Endothelial cell of umbilical vein (primary cell): ENCODE measurements at regions not wholly inside any gene's neighbourhood (a gene's known extent, or its start where the extent isn't known, plus 50 kb on each side); places are given as distances from the start of the nearest gene placed in this dataset.

Experiments
- BruUV-seq: library from RNA; stranded (reverse); fragments of 400-500 nt; replicated peaks from 2 replicates; lab custom pipeline; 2021; lab: Mats Ljungman, UMichigan
- CTCF ChIA-PET: fragments of 300-600, 350-600 bp; sonication (Branson Sonifier 250); formaldehyde crosslinking; loops from one replicate; lab custom pipeline; 2021; ENCODE audit warnings: antibody characterized with exemption, inconsistent platforms; lab: Charles Lee
- POLR2A ChIA-PET: fragments of 300-600, 350-600 bp; sonication (Branson Sonifier 250); formaldehyde crosslinking; loops from one replicate; lab custom pipeline; 2021; ENCODE audit warnings: antibody characterized with exemption, inconsistent platforms; lab: Charles Lee
- DNase-seq: peaks from one replicate; pipeline ENCODE4 v3.0.0-alpha.2; 2011; ENCODE audit warnings: low read depth, low spot score
- FAIRE-seq: peaks from 2 replicates; lab custom pipeline; 2011; peaks lifted over from hg19 to GRCh38; lab: Jason Lieb, UNC
- H2AFZ ChIP-seq: 2 replicates; pipeline ENCODE4 v1.6.0; 2012; ENCODE audit warnings: low read depth, low read length, control low read depth, inconsistent platforms
- H3K27ac ChIP-seq: 2 replicates; pipeline ENCODE4 v1.5.1; 2011; ENCODE audit warnings: low read depth, mild to moderate bottlenecking, control low read depth, low read length, moderate library complexity; ENCODE audit not compliant: insufficient read depth
- H3K27me3 ChIP-seq, 2 experiments: 2 replicates each; pipeline versions ENCODE4 v1.6.0 to v1.6.1; 2011; ENCODE audit warnings: low read length in 2 of 2, mixed read lengths in 1 of 2; ENCODE audit not compliant: control insufficient read depth in 2 of 2, insufficient read depth in 2 of 2
- H3K36me3 ChIP-seq, 2 experiments: 2 replicates in 1 of 2; 3 replicates in 1 of 2; pipeline ENCODE4 v1.5.1; 2011; ENCODE audit warnings: low read length in 2 of 2, mild to moderate bottlenecking in 1 of 2, moderate library complexity in 1 of 2; ENCODE audit not compliant: control insufficient read depth in 2 of 2, insufficient read depth in 2 of 2; ENCODE audit errors: extremely low read depth in 1 of 2
- H3K4me1 ChIP-seq: 3 replicates; pipeline ENCODE4 v1.5.1; 2011; ENCODE audit warnings: mild to moderate bottlenecking, low read length; ENCODE audit not compliant: control insufficient read depth, insufficient read depth; ENCODE audit errors: extremely low read depth
- H3K4me2 ChIP-seq: 2 replicates; pipeline ENCODE4 v1.6.1; 2011; ENCODE audit warnings: low read length, control low read depth, mixed read lengths; ENCODE audit not compliant: insufficient read depth
- H3K4me3 ChIP-seq, 3 experiments: fragments of 200-600 bp in 1 of 3; sonication (generic), shearing (Covaris generic) in 1 of 3; replicated peaks in 1 of 3; 2 replicates each; pipeline ENCODE4 v1.5.1; 2011 to 2016; ENCODE audit warnings: control low read depth in 3 of 3, low read length in 3 of 3, mild to moderate bottlenecking in 2 of 3, inconsistent platforms in 1 of 3, low read depth in 1 of 3, moderate library complexity in 1 of 3; ENCODE audit not compliant: insufficient read depth in 1 of 3
- H3K79me2 ChIP-seq: 2 replicates; pipeline ENCODE4 v1.6.0; 2012; ENCODE audit warnings: low read length, inconsistent platforms; ENCODE audit not compliant: control insufficient read depth, insufficient read depth
- H3K9ac ChIP-seq: replicated peaks from 2 replicates; pipeline ENCODE3; 2011; ENCODE audit warnings: low read length, control low read depth; ENCODE audit not compliant: insufficient read depth; ENCODE audit errors: extremely low read depth
- H3K9me1 ChIP-seq: replicated peaks from 3 replicates; pipeline ENCODE4 v1.6.0; 2011; ENCODE audit warnings: mild to moderate bottlenecking, low read length; ENCODE audit not compliant: control insufficient read depth, insufficient read depth; ENCODE audit errors: extremely low read depth
- H3K9me3 ChIP-seq: replicated peaks from 2 replicates; pipeline ENCODE4 v1.5.1; 2012; ENCODE audit warnings: low read length, inconsistent platforms; ENCODE audit not compliant: control insufficient read depth, insufficient read depth
- H4K20me1 ChIP-seq: replicated peaks from 2 replicates; pipeline ENCODE3; 2011; ENCODE audit warnings: mild to moderate bottlenecking, low read length; ENCODE audit not compliant: control insufficient read depth, insufficient read depth; ENCODE audit errors: extremely low read depth
- EZH2 ChIP-seq: IDR thresholded peaks from 2 replicates; pipeline ENCODE4 v1.6.1; 2012; ENCODE audit warnings: borderline replicate concordance, low read depth, mild to moderate bottlenecking, moderate library complexity, low read length, inconsistent platforms; ENCODE audit not compliant: severe bottlenecking
- FOS ChIP-seq: IDR thresholded peaks from 2 replicates; pipeline ENCODE4 v1.6.1; 2011; ENCODE audit warnings: mild to moderate bottlenecking, low read length, moderate library complexity, borderline replicate concordance; ENCODE audit not compliant: insufficient read depth
- GATA2 ChIP-seq: IDR thresholded peaks from 2 replicates; pipeline ENCODE4 v1.7.0; 2011; ENCODE audit warnings: low read depth, mild to moderate bottlenecking, moderate library complexity, mixed read lengths, low read length; ENCODE audit not compliant: insufficient read length, insufficient read depth
- JUN ChIP-seq: IDR thresholded peaks from 2 replicates; pipeline ENCODE4 v1.6.1; 2011; ENCODE audit warnings: borderline replicate concordance, low read depth; ENCODE audit not compliant: insufficient read length, insufficient read depth
- MYC ChIP-seq: IDR thresholded peaks from one replicate; pipeline ENCODE4 v1.6.1; 2011; ENCODE audit warnings: mild to moderate bottlenecking, low read depth, low read length
- POLR2A ChIP-seq: IDR thresholded peaks from 2 replicates; pipeline ENCODE4 v1.6.1; 2012; ENCODE audit warnings: low read depth, mild to moderate bottlenecking, control low read depth, low read length
- POLR2AphosphoS5 ChIP-seq: IDR thresholded peaks from 2 replicates; pipeline ENCODE4 v1.6.1; 2012; ENCODE audit warnings: low read depth, mild to moderate bottlenecking, control low read depth, low read length, moderate library complexity; ENCODE audit not compliant: insufficient read depth
- dilution Hi-C: fragments of 300-500 bp; cut with MboI; formaldehyde crosslinking; loops from one replicate; pipeline ENCODE4 v1.15.0; 2019; ENCODE audit warnings: low sequenced_read_pairs; ENCODE audit not compliant: extremely low pct_ligation_motif_present
- intact Hi-C: fragments of 100-400 bp; cut with micrococcal nuclease; formaldehyde crosslinking; loops from one replicate; pipeline ENCODE4 v1.10.0; 2022
- TF ChIP-seq, protein P1 (sequence below), 2 donors: IDR thresholded peaks; 1 replicate in 1 of 2; 2 replicates in 1 of 2; pipeline ENCODE4 v1.5.1; 2011; ENCODE audit warnings: low read length in 2 of 2, mild to moderate bottlenecking in 2 of 2, moderate library complexity in 2 of 2, control low read depth in 1 of 2, inconsistent platforms in 1 of 2, low read depth in 1 of 2; ENCODE audit not compliant: insufficient read depth in 1 of 2; ENCODE audit errors: extremely low read depth in 1 of 2
- TF ChIP-seq, protein P2 (sequence below): IDR thresholded peaks from 2 replicates; pipeline ENCODE4 v1.6.1; 2011; ENCODE audit not compliant: insufficient read depth, insufficient read length

DNA sequence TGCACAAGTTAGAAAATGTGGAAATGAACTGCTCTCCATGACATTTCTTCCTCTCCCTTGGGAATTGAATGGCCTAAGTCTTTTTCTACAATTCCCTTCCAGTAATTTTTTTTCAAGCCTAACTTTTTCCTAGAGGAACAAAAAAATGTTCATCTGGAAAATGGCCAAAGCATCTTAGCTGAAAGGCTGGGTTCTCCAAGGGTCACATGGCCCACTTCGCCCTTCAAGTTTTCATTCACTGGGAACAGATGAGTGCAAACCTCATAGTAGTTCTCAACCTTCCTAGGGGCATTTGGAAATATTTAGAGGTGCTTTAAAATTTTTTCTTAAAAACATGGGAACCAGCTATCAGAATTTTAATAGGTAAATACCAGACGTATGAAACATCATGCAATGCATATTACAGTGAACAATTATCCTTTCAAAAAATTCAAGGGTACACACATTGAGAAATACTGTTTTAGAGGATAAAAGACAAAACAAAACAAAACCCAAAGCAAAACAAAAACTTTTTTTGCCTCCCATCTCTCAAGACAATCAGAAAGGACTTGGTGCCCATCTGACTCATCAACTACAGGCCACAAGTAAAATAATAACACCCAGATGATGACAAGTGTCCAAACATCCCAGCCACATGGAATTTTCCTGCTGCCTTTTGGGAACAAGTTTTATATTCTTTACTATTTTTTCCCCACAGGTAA is 208.8 kb downstream of the SLITRK6 start:
- Histone ChIP-seq H3K9me1 (no peaks in the 10 kb centered on the region), H2AFZ (no peak overlapping the region), H3K9me3 (peaks cover under 1% of the 10 kb centered on the region), H3K36me3 (no peaks in the 10 kb centered on the region), H3K27me3 (no peaks in the 10 kb centered on the region), H3K4me2 (no peak overlapping the region), H3K27ac (no peak overlapping the region), H3K4me3 (no peak overlapping the region), H4K20me1 (no peaks in the 10 kb centered on the region), H3K4me1 (no peaks in the 10 kb centered on the region), H3K79me2 (no peaks in the 10 kb centered on the region), H3K9ac (no peak overlapping the region)
- intact Hi-C loops (no loop called here), dilution Hi-C loops (no loop called here)
- no peak for FAIRE-seq
- no peak for DNase-seq
- ChIA-PET POLR2A (no interaction called here), CTCF (no interaction called here)
- BruUV-seq, result no TSS peak
- TF ChIP-seq, protein P1, sequence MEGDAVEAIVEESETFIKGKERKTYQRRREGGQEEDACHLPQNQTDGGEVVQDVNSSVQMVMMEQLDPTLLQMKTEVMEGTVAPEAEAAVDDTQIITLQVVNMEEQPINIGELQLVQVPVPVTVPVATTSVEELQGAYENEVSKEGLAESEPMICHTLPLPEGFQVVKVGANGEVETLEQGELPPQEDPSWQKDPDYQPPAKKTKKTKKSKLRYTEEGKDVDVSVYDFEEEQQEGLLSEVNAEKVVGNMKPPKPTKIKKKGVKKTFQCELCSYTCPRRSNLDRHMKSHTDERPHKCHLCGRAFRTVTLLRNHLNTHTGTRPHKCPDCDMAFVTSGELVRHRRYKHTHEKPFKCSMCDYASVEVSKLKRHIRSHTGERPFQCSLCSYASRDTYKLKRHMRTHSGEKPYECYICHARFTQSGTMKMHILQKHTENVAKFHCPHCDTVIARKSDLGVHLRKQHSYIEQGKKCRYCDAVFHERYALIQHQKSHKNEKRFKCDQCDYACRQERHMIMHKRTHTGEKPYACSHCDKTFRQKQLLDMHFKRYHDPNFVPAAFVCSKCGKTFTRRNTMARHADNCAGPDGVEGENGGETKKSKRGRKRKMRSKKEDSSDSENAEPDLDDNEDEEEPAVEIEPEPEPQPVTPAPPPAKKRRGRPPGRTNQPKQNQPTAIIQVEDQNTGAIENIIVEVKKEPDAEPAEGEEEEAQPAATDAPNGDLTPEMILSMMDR (IDR thresholded peaks at IDR 0.05; ENCODE audit: extremely low read depth in 1 of 2, insufficient read depth in 1 of 2, low read depth in 1 of 2, low read length in 2 of 2), result no peak
- no peak for TF ChIP-seq FOS
- TF ChIP-seq, protein P2, sequence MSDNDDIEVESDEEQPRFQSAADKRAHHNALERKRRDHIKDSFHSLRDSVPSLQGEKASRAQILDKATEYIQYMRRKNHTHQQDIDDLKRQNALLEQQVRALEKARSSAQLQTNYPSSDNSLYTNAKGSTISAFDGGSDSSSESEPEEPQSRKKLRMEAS, result no peak
- no peak for TF ChIP-seq MYC
- TF ChIP-seq JUN, result no peak
- no peak for TF ChIP-seq POLR2A

DNA sequence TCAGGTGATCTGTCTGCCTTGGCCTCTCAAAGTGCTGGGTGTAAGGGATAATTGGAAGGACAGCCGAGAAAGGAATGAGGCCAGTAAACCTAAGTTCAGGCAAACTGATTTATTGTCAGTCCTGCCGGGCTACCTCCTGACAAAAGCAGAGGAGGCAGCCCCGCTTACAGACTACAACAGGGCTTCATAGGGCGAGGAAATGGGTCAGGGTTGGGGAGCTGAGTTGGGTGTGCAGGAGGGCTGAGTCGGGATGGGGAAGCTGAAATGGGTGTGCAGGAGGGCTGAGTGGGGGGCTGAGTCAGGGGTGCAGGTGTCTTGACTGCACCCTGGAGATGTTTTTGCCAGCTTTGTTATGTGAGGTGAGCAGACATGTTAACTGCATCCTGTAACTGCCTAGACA is 210.2 kb downstream of the SLITRK6 start:
- no peak overlapping the region for H2AFZ ChIP-seq
- H3K9me3 ChIP-seq, result peaks cover 3% of the 10 kb centered on the region
- TF ChIP-seq, protein P1 (IDR thresholded peaks at IDR 0.05; ENCODE audit: extremely low read depth in 1 of 2, insufficient read depth in 1 of 2, low read depth in 1 of 2, low read length in 2 of 2), result no peak
- TF ChIP-seq MYC (no peak), EZH2 (no peak), FOS (no peak), POLR2A (no peak), GATA2 (no peak), JUN (no peak), POLR2AphosphoS5 (no peak)
- TF ChIP-seq, protein P2, result no peak
- H3K4me3 ChIP-seq, result no peak overlapping the region
- POLR2A ChIA-PET, result no interaction called here
- intact Hi-C loops (no loop called here), dilution Hi-C loops (no loop called here)
- FAIRE-seq, result no peak
- no peak for DNase-seq
- no peaks in the 10 kb centered on the region for H4K20me1 ChIP-seq
- no peaks in the 10 kb centered on the region for H3K36me3 ChIP-seq
- no peak overlapping the region for H3K27ac ChIP-seq
- no peaks in the 10 kb centered on the region for H3K79me2 ChIP-seq
- H3K9me1 ChIP-seq, result no peaks in the 10 kb centered on the region
- BruUV-seq, result no TSS peak
- no peak overlapping the region for H3K4me2 ChIP-seq
- H3K4me1 ChIP-seq, result no peaks in the 10 kb centered on the region
- CTCF ChIA-PET, result no interaction called here
- H3K27me3 ChIP-seq, result no peaks in the 10 kb centered on the region
- H3K9ac ChIP-seq, result no peak overlapping the region
